CD4-positive, alpha-beta T cell treated with Interleukin-2 at 100 ng/mL for 4 hours (primary cell): ENCODE measurements at regions not wholly inside any gene's neighbourhood (a gene's known extent, or its start where the extent isn't known, plus 50 kb on each side); places are given as distances from the start of the nearest gene placed in this dataset.

ENCODE experiments used
- DNase-seq: peaks from one replicate; pipeline ENCODE4 v3.0.0-alpha.2; 2020; ENCODE audit warnings: low spot score

GRCh38 chr5:91690921-91691320 is 307.8 kb upstream of the ARRDC3 start:
- no peak for DNase-seq

GRCh38 chr5:91687430-91687829 is 304.3 kb upstream of the ARRDC3 start:
- DNase-seq = no peak

GRCh38 chr5:91684625-91685024 is 301.5 kb upstream of the ARRDC3 start:
- DNase-seq = no peak

GRCh38 chr5:91670563-91670962 is 287.4 kb upstream of the ARRDC3 start:
- no peak for DNase-seq

- DNase-seq = no peak
Measured at GRCh38 chr5:91670122-91670521, 287.0 kb upstream of the ARRDC3 start.

GRCh38 chr5:91668261-91668660 is 285.1 kb upstream of the ARRDC3 start:
- no peak for DNase-seq

GRCh38 chr5:91652678-91653077 is 269.6 kb upstream of the ARRDC3 start:
- DNase-seq = no peak

GRCh38 chr5:91651704-91652103 is 268.6 kb upstream of the ARRDC3 start:
- DNase-seq = no peak

- no peak for DNase-seq
Measured at GRCh38 chr5:91645347-91645746, 262.2 kb upstream of the ARRDC3 start.

- no peak for DNase-seq
Measured at GRCh38 chr5:91643797-91644196, 260.7 kb upstream of the ARRDC3 start.

- DNase-seq = no peak
Measured at GRCh38 chr5:91642581-91642980, 259.5 kb upstream of the ARRDC3 start.

- DNase-seq = peak; percentile 48
Measured at GRCh38 chr5:91641730-91642350, 258.7 kb upstream of the ARRDC3 start.

GRCh38 chr5:91639744-91640143 is 256.6 kb upstream of the ARRDC3 start:
- DNase-seq = no peak

GRCh38 chr5:91638010-91638409 is 254.9 kb upstream of the ARRDC3 start:
- DNase-seq = no peak

- no peak for DNase-seq
Measured at GRCh38 chr5:91635950-91636734, 253.0 kb upstream of the ARRDC3 start.

GRCh38 chr5:91632871-91633270 is 249.8 kb upstream of the ARRDC3 start:
- DNase-seq = no peak

- DNase-seq = no peak
Measured at GRCh38 chr5:91611746-91612145, 228.6 kb upstream of the ARRDC3 start.

GRCh38 chr5:91607675-91608074 is 224.6 kb upstream of the ARRDC3 start:
- DNase-seq = no peak

- no peak for DNase-seq
Measured at GRCh38 chr5:91599863-91600262, 216.7 kb upstream of the ARRDC3 start.

GRCh38 chr5:91598216-91598615 is 215.1 kb upstream of the ARRDC3 start:
- DNase-seq = no peak

- no peak for DNase-seq
Measured at GRCh38 chr5:91595424-91595823, 212.3 kb upstream of the ARRDC3 start.

- DNase-seq = no peak
Measured at GRCh38 chr5:91591076-91591475, 208.0 kb upstream of the ARRDC3 start.

GRCh38 chr5:91586232-91586631 is 203.1 kb upstream of the ARRDC3 start:
- DNase-seq = no peak

GRCh38 chr5:91584352-91584751 is 201.2 kb upstream of the ARRDC3 start:
- no peak for DNase-seq
